Hematopoietic multipotent progenitor cell treated with erythropoietin and hydrocortisone succinate and interleukin-3 and kit ligand, for 4 days (in vitro differentiated cells): ENCODE measurements at regions not wholly inside any gene's neighbourhood (a gene's known extent, or its start where the extent isn't known, plus 50 kb on each side); places are given as distances from the start of the nearest gene placed in this dataset.
"Not testable (repeated sequence)": the region's sequence is repeated elsewhere in the genome, so short reads cannot be mapped to it uniquely, and the experiment has no call there.

ENCODE experiments used
- DNase-seq: peaks from one replicate; pipeline ENCODE4 v3.0.0-alpha.2; 2015

GRCh38 chr10:10010397-10010796 is 1007.3 kb upstream of the CELF2 start:
- DNase-seq: no peak

- no peak for DNase-seq
Observed at GRCh38 chr10:10014846-10015245, 1002.8 kb upstream of the CELF2 start.

- DNase-seq: no peak
Observed at GRCh38 chr10:10017716-10018115, 1000.0 kb upstream of the CELF2 start.

GRCh38 chr10:10020945-10021344 is 996.7 kb upstream of the CELF2 start:
- DNase-seq: no peak

GRCh38 chr10:10032991-10033390 is 984.7 kb upstream of the CELF2 start:
- no peak for DNase-seq

GRCh38 chr10:10038348-10038747 is 979.3 kb upstream of the CELF2 start:
- no peak for DNase-seq

- no peak for DNase-seq
Observed at GRCh38 chr10:10039595-10039994, 978.1 kb upstream of the CELF2 start.

GRCh38 chr10:10043083-10043482 is 974.6 kb upstream of the CELF2 start:
- peak; percentile 3 for DNase-seq

GRCh38 chr10:10044922-10045764 is 972.5 kb upstream of the CELF2 start:
- DNase-seq: no peak

- DNase-seq: no peak
Observed at GRCh38 chr10:10045765-10046028, 972.0 kb upstream of the CELF2 start.

GRCh38 chr10:10047426-10047825 is 970.2 kb upstream of the CELF2 start:
- DNase-seq: no peak

GRCh38 chr10:10053051-10053450 is 964.6 kb upstream of the CELF2 start:
- DNase-seq: peak; percentile 2

- no peak for DNase-seq
Observed at GRCh38 chr10:10054466-10054865, 963.2 kb upstream of the CELF2 start.

GRCh38 chr10:10055656-10056442 is 961.8 kb upstream of the CELF2 start:
- DNase-seq: no peak

- DNase-seq: peak; percentile 17
Observed at GRCh38 chr10:10056961-10057360, 960.7 kb upstream of the CELF2 start.

- DNase-seq: no peak
Observed at GRCh38 chr10:10067644-10068043, 950.0 kb upstream of the CELF2 start.

GRCh38 chr10:10074847-10075246 is 942.8 kb upstream of the CELF2 start:
- DNase-seq: not testable (repeated sequence)

- peak; percentile 1 for DNase-seq
Observed at GRCh38 chr10:10078446-10078845, 939.2 kb upstream of the CELF2 start.

GRCh38 chr10:10092581-10092980 is 925.1 kb upstream of the CELF2 start:
- DNase-seq: no peak

GRCh38 chr10:10093021-10093420 is 924.7 kb upstream of the CELF2 start:
- DNase-seq: no peak

- no peak for DNase-seq
Observed at GRCh38 chr10:10094691-10095090, 923.0 kb upstream of the CELF2 start.

GRCh38 chr10:10096296-10096695 is 921.4 kb upstream of the CELF2 start:
- DNase-seq: no peak

GRCh38 chr10:10096898-10097297 is 920.8 kb upstream of the CELF2 start:
- DNase-seq: no peak

- no peak for DNase-seq
Observed at GRCh38 chr10:10101106-10101505, 916.6 kb upstream of the CELF2 start.
